ENCODE measurements at regions not wholly inside any gene's neighbourhood (a gene's known extent, or its start where the extent isn't known, plus 50 kb on each side); places are given as distances from the start of the nearest gene placed in this dataset.

DNA sequence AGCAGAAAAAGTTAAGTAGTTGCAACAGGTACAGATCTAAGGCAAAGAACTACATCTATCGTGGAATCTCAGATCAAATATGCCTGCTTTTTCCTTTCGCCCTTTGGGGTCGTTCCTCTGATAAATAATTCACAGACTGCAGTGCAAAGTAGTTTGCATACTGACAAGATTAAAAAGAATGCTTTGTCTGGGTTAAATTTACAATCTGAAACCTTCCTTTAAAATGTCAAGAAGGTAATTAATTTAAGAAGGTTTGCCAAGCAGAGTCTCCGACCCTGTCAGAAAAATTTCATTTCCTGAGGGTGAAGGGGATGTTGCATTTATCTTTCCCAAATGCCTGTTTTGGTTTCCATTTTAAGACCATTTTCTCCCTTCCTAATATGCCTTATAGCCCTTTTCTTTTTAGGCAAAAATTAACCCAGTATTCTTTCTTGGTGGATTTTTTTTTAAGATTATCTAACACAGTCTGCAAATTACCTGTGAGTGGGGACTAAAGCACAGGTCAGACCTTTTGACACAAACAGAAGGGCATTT, 406.9 kb downstream of the LRIG3 start:
- POLR2A ChIA-PET, result no interaction called here
- Histone ChIP-seq H3K4me3 (ENCODE audit: low read depth in 2 of 2, low read length in 1 of 2) (no peak overlapping the region), H3K9ac (no peak overlapping the region), H3K27ac (ENCODE audit: low read depth in 2 of 2, low read length in 1 of 2) (no peak overlapping the region), H3K27me3 (ENCODE audit: insufficient read depth) (no peaks in the 10 kb centered on the region), H4K20me1 (ENCODE audit: insufficient read depth) (no peaks in the 10 kb centered on the region), H3K9me2 (no peaks in the 10 kb centered on the region), H3K79me2 (ENCODE audit: insufficient read depth) (no peaks in the 10 kb centered on the region), H3K4me2 (no peak overlapping the region), H2AFZ (ENCODE audit: low read depth) (peak overlapping the region; percentile 31; the same call in 1 of the 2 replicates), H3K9me3 (no peaks in the 10 kb centered on the region; the same call in 1 of the 2 replicates), H3K4me1 (ENCODE audit: control insufficient read depth in 1 of 2, insufficient read depth in 2 of 2, low read depth in 1 of 2, low read length in 1 of 2) (0 out of 4 replicates have a peak, but pooled peaks cover 0 to 4% of the 10 kb centered on the region in 2 experiments), H3F3A (replicated peaks; ENCODE audit: insufficient read depth) (peaks cover 15% of the 10 kb centered on the region), H3K36me3 (replicated peaks in 1 of 2; ENCODE audit: control insufficient read depth in 1 of 2, insufficient read depth in 2 of 2, low read length in 1 of 2) (peaks cover 0 to 7% of the 10 kb centered on the region in 2 experiments)
- CTCF ChIA-PET, result interaction anchor here (2.1 kb wide), 1 partner anchor 27 kb away, joined by 6 read pairs; no protein-coding TSS in a partner anchor
- DNase-seq, result no peak
- TF ChIP-seq CHD2 (IDR thresholded peaks at IDR 0.05; ENCODE audit: low read length, partially characterized antibody), result no peak
- TF ChIP-seq TAF1 (IDR thresholded peaks at IDR 0.05; ENCODE audit: borderline replicate concordance, low read depth, low read length), result no peak
- no peak for TF ChIP-seq RCOR1 (IDR thresholded peaks at IDR 0.05; ENCODE audit: low read length)
- WGBS (ENCODE audit: low lambda C conversion rate), result 17% methylated on average over 4 of the region's 4 CpGs

DNA sequence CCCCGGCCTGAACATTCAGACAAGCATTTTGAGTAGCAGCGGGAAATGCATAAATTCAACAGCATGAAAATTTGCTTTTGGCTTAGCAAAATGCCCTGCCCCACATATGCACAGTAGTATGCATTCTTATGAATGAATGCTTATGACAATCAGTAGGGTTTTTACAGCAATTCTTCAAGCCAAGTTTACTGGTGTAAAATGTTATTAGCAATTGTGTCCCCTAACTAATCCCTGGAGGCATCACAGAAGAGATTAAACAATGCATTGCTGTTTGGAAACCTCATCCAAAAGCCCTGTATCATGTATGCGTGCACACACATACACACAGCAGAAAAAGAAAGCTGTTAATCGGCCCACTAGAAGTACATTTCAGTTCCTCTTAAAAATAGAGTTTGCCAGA, 406.5 kb downstream of the LRIG3 start:
- Histone ChIP-seq H3K27me3 (ENCODE audit: insufficient read depth) (no peaks in the 10 kb centered on the region), H3K36me3 (replicated peaks in 1 of 2; ENCODE audit: control insufficient read depth in 1 of 2, insufficient read depth in 2 of 2, low read length in 1 of 2) (peaks cover 0 to 7% of the 10 kb centered on the region in 2 experiments), H3K4me2 (no peak overlapping the region), H2AFZ (ENCODE audit: low read depth) (peak overlapping the region; percentile 37; the same call in 1 of the 2 replicates), H3K9ac (no peak overlapping the region), H4K20me1 (ENCODE audit: insufficient read depth) (no peaks in the 10 kb centered on the region), H3F3A (replicated peaks; ENCODE audit: insufficient read depth) (peaks cover 10% of the 10 kb centered on the region), H3K27ac (ENCODE audit: low read depth in 2 of 2, low read length in 1 of 2) (no peak overlapping the region), H3K4me1 (ENCODE audit: control insufficient read depth in 1 of 2, insufficient read depth in 2 of 2, low read depth in 1 of 2, low read length in 1 of 2) (0 out of 4 replicates have a peak, but pooled peaks cover 0 to 4% of the 10 kb centered on the region in 2 experiments), H3K9me3 (no peaks in the 10 kb centered on the region; the same call in 1 of the 2 replicates), H3K79me2 (ENCODE audit: insufficient read depth) (no peaks in the 10 kb centered on the region), H3K4me3 (ENCODE audit: low read depth in 2 of 2, low read length in 1 of 2) (no peak overlapping the region), H3K9me2 (no peaks in the 10 kb centered on the region)
- CTCF ChIA-PET, result no interaction called here
- POLR2A ChIA-PET, result no interaction called here
- no peak for DNase-seq
- TF ChIP-seq, protein P1, sequence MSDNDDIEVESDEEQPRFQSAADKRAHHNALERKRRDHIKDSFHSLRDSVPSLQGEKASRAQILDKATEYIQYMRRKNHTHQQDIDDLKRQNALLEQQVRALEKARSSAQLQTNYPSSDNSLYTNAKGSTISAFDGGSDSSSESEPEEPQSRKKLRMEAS (IDR thresholded peaks at IDR 0.05; ENCODE audit: low read depth), result no peak
- no peak for TF ChIP-seq CHD2 (IDR thresholded peaks at IDR 0.05; ENCODE audit: low read length, partially characterized antibody)
- WGBS (ENCODE audit: low lambda C conversion rate), result 37% methylated on average over 4 of the region's 4 CpGs

DNA sequence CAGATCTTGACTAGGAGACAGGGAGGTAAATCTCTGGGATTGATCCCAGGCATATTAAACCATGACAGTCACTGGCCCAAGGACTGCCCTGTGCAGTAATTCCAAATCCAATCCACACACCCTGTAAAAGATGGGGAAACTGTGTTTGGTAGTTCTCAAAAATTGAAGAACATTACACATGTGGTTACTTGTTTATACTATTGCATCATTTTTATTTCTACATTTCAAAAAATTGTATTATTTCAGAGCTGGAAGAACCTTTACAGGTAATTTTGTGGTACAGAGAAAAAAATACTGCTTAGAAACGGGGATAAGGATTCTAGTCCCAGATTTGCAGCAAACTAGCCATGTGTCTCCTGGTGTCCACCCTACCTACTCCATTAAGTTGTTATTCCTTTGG, 400.5 kb downstream of the LRIG3 start:
- Histone ChIP-seq H3K4me2 (no peak overlapping the region), H4K20me1 (ENCODE audit: insufficient read depth) (no peaks in the 10 kb centered on the region), H3K36me3 (replicated peaks in 1 of 2; ENCODE audit: control insufficient read depth in 1 of 2, insufficient read depth in 2 of 2, low read length in 1 of 2) (peaks cover 0 to 7% of the 10 kb centered on the region in 2 experiments), H2AFZ (ENCODE audit: low read depth) (no peak overlapping the region), H3F3A (replicated peaks; ENCODE audit: insufficient read depth) (no peaks in the 10 kb centered on the region), H3K4me3 (ENCODE audit: low read depth in 2 of 2, low read length in 1 of 2) (no peak overlapping the region), H3K27me3 (ENCODE audit: insufficient read depth) (no peaks in the 10 kb centered on the region), H3K4me1 (ENCODE audit: control insufficient read depth in 1 of 2, insufficient read depth in 2 of 2, low read depth in 1 of 2, low read length in 1 of 2) (no peaks in the 10 kb centered on the region), H3K27ac (ENCODE audit: low read depth in 2 of 2, low read length in 1 of 2) (no peak overlapping the region), H3K9ac (no peak overlapping the region), H3K79me2 (ENCODE audit: insufficient read depth) (no peaks in the 10 kb centered on the region), H3K9me2 (no peaks in the 10 kb centered on the region), H3K9me3 (no peaks in the 10 kb centered on the region; the same call in 1 of the 2 replicates)
- ChIA-PET POLR2A (no interaction called here), CTCF (no interaction called here)
- DNase-seq, result no peak
- WGBS (ENCODE audit: low lambda C conversion rate), result 26% methylated on average over 1 of the region's 1 CpG
- TF ChIP-seq RCOR1 (IDR thresholded peaks at IDR 0.05; ENCODE audit: low read length), result no peak
- TF ChIP-seq YY1 (IDR thresholded peaks at IDR 0.05; ENCODE audit: low read depth), result no peak
- TF ChIP-seq POLR2AphosphoS5 (IDR thresholded peaks at IDR 0.05; ENCODE audit: low read depth, low read length), result no peak
- no peak for TF ChIP-seq MEF2A (IDR thresholded peaks at IDR 0.05; ENCODE audit: borderline replicate concordance, low read depth)
- TF ChIP-seq, protein P2, sequence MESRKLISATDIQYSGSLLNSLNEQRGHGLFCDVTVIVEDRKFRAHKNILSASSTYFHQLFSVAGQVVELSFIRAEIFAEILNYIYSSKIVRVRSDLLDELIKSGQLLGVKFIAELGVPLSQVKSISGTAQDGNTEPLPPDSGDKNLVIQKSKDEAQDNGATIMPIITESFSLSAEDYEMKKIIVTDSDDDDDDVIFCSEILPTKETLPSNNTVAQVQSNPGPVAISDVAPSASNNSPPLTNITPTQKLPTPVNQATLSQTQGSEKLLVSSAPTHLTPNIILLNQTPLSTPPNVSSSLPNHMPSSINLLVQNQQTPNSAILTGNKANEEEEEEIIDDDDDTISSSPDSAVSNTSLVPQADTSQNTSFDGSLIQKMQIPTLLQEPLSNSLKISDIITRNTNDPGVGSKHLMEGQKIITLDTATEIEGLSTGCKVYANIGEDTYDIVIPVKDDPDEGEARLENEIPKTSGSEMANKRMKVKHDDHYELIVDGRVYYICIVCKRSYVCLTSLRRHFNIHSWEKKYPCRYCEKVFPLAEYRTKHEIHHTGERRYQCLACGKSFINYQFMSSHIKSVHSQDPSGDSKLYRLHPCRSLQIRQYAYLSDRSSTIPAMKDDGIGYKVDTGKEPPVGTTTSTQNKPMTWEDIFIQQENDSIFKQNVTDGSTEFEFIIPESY (IDR thresholded peaks at IDR 0.05; ENCODE audit: borderline replicate concordance, low read depth), result no peak
- TF ChIP-seq SIN3A (IDR thresholded peaks at IDR 0.05; ENCODE audit: borderline replicate concordance, low read depth, low read length), result no peak
- TF ChIP-seq, protein P3, sequence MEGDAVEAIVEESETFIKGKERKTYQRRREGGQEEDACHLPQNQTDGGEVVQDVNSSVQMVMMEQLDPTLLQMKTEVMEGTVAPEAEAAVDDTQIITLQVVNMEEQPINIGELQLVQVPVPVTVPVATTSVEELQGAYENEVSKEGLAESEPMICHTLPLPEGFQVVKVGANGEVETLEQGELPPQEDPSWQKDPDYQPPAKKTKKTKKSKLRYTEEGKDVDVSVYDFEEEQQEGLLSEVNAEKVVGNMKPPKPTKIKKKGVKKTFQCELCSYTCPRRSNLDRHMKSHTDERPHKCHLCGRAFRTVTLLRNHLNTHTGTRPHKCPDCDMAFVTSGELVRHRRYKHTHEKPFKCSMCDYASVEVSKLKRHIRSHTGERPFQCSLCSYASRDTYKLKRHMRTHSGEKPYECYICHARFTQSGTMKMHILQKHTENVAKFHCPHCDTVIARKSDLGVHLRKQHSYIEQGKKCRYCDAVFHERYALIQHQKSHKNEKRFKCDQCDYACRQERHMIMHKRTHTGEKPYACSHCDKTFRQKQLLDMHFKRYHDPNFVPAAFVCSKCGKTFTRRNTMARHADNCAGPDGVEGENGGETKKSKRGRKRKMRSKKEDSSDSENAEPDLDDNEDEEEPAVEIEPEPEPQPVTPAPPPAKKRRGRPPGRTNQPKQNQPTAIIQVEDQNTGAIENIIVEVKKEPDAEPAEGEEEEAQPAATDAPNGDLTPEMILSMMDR (IDR thresholded peaks at IDR 0.05), result no peak
- no peak for TF ChIP-seq RFX5 (IDR thresholded peaks at IDR 0.05; ENCODE audit: low read length)
- TF ChIP-seq GATA2 (CRISPR knock-in tag; IDR thresholded peaks at IDR 0.05), result no peak
- TF ChIP-seq, protein P4, sequence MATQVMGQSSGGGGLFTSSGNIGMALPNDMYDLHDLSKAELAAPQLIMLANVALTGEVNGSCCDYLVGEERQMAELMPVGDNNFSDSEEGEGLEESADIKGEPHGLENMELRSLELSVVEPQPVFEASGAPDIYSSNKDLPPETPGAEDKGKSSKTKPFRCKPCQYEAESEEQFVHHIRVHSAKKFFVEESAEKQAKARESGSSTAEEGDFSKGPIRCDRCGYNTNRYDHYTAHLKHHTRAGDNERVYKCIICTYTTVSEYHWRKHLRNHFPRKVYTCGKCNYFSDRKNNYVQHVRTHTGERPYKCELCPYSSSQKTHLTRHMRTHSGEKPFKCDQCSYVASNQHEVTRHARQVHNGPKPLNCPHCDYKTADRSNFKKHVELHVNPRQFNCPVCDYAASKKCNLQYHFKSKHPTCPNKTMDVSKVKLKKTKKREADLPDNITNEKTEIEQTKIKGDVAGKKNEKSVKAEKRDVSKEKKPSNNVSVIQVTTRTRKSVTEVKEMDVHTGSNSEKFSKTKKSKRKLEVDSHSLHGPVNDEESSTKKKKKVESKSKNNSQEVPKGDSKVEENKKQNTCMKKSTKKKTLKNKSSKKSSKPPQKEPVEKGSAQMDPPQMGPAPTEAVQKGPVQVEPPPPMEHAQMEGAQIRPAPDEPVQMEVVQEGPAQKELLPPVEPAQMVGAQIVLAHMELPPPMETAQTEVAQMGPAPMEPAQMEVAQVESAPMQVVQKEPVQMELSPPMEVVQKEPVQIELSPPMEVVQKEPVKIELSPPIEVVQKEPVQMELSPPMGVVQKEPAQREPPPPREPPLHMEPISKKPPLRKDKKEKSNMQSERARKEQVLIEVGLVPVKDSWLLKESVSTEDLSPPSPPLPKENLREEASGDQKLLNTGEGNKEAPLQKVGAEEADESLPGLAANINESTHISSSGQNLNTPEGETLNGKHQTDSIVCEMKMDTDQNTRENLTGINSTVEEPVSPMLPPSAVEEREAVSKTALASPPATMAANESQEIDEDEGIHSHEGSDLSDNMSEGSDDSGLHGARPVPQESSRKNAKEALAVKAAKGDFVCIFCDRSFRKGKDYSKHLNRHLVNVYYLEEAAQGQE (IDR thresholded peaks at IDR 0.05; ENCODE audit: low read depth, low read length), result no peak
- no peak for TF ChIP-seq TCF12 (IDR thresholded peaks at IDR 0.05)
